ENCODE measurements at regions not wholly inside any gene's neighbourhood (a gene's known extent, or its start where the extent isn't known, plus 50 kb on each side); places are given as distances from the start of the nearest gene placed in this dataset.

DNA sequence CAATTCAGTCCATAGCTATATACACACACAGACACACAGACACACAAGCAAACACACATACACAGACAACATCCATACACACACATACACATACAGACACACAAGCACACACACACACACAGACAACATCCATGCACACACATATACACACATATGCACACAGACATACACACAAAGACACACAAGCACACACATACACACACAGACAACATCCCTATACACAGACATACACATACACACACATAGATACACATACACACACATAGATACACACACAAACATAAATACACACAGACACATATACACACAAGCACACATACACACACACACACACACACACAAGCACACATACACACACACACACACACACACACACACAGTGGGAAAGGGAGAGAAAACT is 254.8 kb downstream of the VRK1 start:
- DNase-seq (ENCODE audit: low read depth) = no peak
- in situ Hi-C loops (cut with HindIII; ENCODE audit: low sequenced_read_pairs) = no loop called here
- H3K4me3 ChIP-seq (ENCODE audit: low read depth, low read length) = no peak overlapping the region
- TF ChIP-seq, protein P1, sequence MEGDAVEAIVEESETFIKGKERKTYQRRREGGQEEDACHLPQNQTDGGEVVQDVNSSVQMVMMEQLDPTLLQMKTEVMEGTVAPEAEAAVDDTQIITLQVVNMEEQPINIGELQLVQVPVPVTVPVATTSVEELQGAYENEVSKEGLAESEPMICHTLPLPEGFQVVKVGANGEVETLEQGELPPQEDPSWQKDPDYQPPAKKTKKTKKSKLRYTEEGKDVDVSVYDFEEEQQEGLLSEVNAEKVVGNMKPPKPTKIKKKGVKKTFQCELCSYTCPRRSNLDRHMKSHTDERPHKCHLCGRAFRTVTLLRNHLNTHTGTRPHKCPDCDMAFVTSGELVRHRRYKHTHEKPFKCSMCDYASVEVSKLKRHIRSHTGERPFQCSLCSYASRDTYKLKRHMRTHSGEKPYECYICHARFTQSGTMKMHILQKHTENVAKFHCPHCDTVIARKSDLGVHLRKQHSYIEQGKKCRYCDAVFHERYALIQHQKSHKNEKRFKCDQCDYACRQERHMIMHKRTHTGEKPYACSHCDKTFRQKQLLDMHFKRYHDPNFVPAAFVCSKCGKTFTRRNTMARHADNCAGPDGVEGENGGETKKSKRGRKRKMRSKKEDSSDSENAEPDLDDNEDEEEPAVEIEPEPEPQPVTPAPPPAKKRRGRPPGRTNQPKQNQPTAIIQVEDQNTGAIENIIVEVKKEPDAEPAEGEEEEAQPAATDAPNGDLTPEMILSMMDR (IDR thresholded peaks at IDR 0.05; ENCODE audit: low read depth, low read length, missing control alignments) = no peak

DNA sequence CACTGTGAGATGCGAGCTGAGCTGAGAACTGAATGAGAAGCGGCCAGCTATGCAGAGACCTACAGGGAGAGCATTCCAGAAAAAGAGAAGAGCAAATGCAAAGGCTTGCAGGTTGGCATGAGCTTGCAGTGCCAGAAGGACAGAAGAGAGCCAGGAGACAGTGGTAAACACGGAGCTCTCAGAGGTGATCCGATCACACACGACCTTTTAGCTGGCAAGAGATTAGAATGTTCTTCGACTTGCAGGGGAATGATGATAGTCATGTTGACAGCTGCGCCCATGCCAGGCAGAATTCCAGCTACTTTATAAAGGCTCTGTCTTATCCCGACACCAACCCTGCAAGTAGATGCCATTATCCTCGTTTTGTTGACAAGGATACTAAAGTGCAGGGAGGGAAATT is 256.8 kb downstream of the VRK1 start:
- DNase-seq (ENCODE audit: low read depth) = no peak
- in situ Hi-C loops (cut with HindIII; ENCODE audit: low sequenced_read_pairs) = no loop called here
- TF ChIP-seq, protein P1 (IDR thresholded peaks at IDR 0.05; ENCODE audit: low read depth, low read length, missing control alignments) = no peak
- H3K4me3 ChIP-seq (ENCODE audit: low read depth, low read length) = no peak overlapping the region

DNA sequence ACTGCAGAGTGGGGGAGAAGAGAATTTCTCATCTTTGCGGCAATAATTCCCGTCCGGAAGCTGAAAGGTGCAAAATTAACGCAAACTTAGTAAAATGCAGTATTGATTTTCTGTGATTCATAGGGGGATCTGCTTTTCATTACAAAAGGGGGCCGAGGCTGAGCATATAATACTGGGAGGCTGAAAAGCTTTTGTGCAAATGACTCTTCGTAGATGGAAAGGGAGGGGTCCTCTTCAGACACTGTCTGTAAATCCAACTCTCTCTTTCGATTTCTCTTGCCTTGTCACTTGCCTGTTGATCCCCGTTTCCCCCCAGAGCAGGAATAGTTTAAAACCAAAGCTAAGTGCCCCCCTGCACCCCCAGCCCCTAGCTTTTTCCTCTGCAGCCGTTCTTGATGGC is 258.2 kb downstream of the VRK1 start:
- TF ChIP-seq, protein P1 (IDR thresholded peaks at IDR 0.05; ENCODE audit: low read depth, low read length, missing control alignments) = no peak
- in situ Hi-C loops (cut with HindIII; ENCODE audit: low sequenced_read_pairs) = no loop called here
- no peak overlapping the region for H3K4me3 ChIP-seq (ENCODE audit: low read depth, low read length)
- DNase-seq (ENCODE audit: low read depth) = no peak

DNA sequence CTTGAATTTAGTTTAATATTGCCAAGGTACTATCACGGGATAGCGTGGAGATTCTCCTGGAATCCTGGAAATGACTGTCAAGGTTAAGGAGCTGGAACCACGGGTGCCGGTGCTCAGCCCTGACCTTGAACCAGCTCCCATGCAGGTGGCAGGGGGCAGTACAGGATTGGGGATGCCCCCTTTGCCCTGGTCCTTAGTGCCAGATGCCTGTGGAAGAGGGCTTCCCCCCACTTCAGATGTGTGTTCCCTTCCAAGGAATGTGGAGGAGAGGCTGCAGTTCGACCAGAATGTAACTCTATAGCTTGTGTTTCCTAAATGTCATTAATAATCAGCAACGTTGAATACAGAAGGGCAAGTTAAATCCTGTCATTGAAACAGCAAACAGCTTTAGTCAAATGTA is 258.9 kb downstream of the VRK1 start:
- DNase-seq (ENCODE audit: low read depth) = no peak
- TF ChIP-seq, protein P1 (IDR thresholded peaks at IDR 0.05; ENCODE audit: low read depth, low read length, missing control alignments) = no peak
- in situ Hi-C loops (cut with HindIII; ENCODE audit: low sequenced_read_pairs) = no loop called here
- H3K4me3 ChIP-seq (ENCODE audit: low read depth, low read length) = no peak overlapping the region

DNA sequence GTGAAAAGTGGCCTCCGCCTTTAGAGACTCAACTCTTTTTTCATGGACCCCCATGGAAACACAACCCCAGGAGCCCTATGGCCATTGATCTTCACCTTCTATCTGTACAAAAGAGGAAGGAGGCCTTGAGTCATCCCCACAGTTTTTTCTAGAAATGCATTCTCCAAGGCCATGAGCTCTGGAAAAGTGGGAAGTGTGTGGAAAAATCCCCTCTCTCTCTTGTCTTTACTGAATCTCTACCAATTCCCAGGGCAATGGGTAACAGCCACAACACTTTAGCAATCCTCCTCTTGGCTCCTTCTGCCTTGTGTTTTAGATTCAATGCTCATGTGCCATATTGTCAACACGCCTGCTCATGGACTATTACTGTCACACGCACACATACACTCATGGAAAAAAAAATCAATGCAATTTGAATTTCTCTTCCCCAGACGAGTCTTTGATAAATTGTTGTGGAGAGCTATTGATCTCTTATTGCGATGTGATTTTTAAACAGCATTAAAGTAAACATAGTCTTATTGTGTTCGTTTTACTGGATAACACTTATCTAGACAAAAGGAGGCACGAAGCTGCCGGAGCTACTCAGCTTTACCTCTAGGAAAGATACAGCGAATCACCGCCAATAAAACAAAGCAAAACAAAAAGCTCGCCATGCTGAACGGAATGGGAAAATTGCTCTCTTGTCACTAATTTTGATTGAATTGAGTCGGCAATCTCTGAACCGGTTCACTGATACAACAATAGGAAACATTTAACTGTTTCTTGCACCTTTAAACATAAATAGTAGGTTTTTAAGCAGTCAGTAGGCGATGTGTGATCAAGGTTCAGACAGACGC is 260.3 kb downstream of the VRK1 start:
- H3K4me3 ChIP-seq (ENCODE audit: low read depth, low read length) = no peak overlapping the region
- in situ Hi-C loops (cut with HindIII; ENCODE audit: low sequenced_read_pairs) = no loop called here
- DNase-seq (ENCODE audit: low read depth) = no peak

DNA sequence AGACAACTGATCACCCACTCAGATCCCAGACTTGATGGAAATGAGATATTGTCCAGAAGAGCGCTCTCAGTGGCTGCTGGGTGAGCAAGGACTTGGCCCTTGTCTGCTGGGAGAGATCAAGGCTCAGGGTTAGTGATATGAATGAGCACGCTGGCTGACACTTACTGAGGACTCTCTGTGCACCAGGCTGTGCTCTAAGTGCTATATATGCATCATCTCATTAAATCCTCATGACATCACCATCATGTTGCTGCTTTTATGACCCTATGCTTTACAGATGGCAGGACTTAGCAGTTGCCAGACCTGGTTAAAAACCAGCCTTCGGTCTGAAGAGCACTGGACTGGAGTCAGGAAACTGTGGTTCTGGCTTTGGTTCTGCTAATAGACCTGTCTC is 260.9 kb downstream of the VRK1 start:
- in situ Hi-C loops (cut with HindIII; ENCODE audit: low sequenced_read_pairs) = no loop called here
- no peak overlapping the region for H3K4me3 ChIP-seq (ENCODE audit: low read depth, low read length)
- TF ChIP-seq, protein P1 (IDR thresholded peaks at IDR 0.05; ENCODE audit: low read depth, low read length, missing control alignments) = no peak
- DNase-seq (ENCODE audit: low read depth) = no peak

More for the DNA sequence above, 260.3 kb downstream of the VRK1 start:
- TF ChIP-seq, protein P1 (IDR thresholded peaks at IDR 0.05; ENCODE audit: low read depth, low read length, missing control alignments) = no peak
